Neural progenitor cell (in vitro differentiated cells): ENCODE measurements at regions not wholly inside any gene's neighbourhood (a gene's known extent, or its start where the extent isn't known, plus 50 kb on each side); places are given as distances from the start of the nearest gene placed in this dataset.

Source experiments
- CTCF ChIP-seq: fragments of 200-600 bp; sonication (generic); IDR thresholded peaks from 2 replicates; pipeline ENCODE4 v1.5.1; 2017; ENCODE audit warnings: antibody characterized with exemption, mild to moderate bottlenecking
- EZH2 ChIP-seq: fragments of 200-600 bp; sonication (generic); IDR thresholded peaks from 2 replicates; pipeline ENCODE4 v1.6.1; 2017; ENCODE audit warnings: antibody characterized with exemption, mild to moderate bottlenecking, moderate library complexity
- EZH2phosphoT487 ChIP-seq: fragments of 200-600 bp; sonication (generic); IDR thresholded peaks from 2 replicates; pipeline ENCODE4 v1.6.1; 2017; ENCODE audit warnings: antibody characterized with exemption

- TF ChIP-seq EZH2 (no peak), CTCF (no peak), EZH2phosphoT487 (no peak)
Observed at GRCh38 chr11:38130514-38130913, 1532.5 kb upstream of the RAG2 start.
